SK-N-SH (cell line): ENCODE measurements at regions not wholly inside any gene's neighbourhood (a gene's known extent, or its start where the extent isn't known, plus 50 kb on each side); places are given as distances from the start of the nearest gene placed in this dataset.

Experiments
- CTCF ChIA-PET: fragments of 300-600, 350-600 bp; formaldehyde crosslinking; extraction: SDS; loops from one replicate; lab custom pipeline; 2021; lab: Yijun Ruan, JAX
- POLR2A ChIA-PET: fragments of 350-600 bp; sonication (Branson Sonifier 250); formaldehyde crosslinking; extraction: SDS; loops from one replicate; lab custom pipeline; 2020; ENCODE audit warnings: antibody characterized with exemption, inconsistent platforms; lab: Yijun Ruan, JAX
- DNase-seq: peaks from one replicate; pipeline ENCODE4 v3.0.0; 2012
- H2AFZ ChIP-seq: fragments of 200-600 bp; sonication (generic); 2 replicates; pipeline ENCODE4 v1.8.1; 2016; ENCODE audit warnings: antibody characterized with exemption, mild to moderate bottlenecking, low read depth
- H3F3A ChIP-seq: fragments of 200-600 bp; sonication (generic); replicated peaks from 2 replicates; pipeline ENCODE3; 2016; ENCODE audit warnings: antibody characterized with exemption, mild to moderate bottlenecking; ENCODE audit not compliant: insufficient read depth
- H3K27ac ChIP-seq, 2 experiments: fragments of 200-500 bp in 1 of 2; fragments of 200-600 bp in 1 of 2; sonication (Bioruptor generic) in 1 of 2; sonication (generic), shearing (Covaris generic) in 1 of 2; 2 replicates each; pipeline versions ENCODE4 v1.5.1 to v1.6.1; 2014 to 2016; ENCODE audit warnings: low read depth in 2 of 2, inconsistent platforms in 1 of 2, low read length in 1 of 2, mild to moderate bottlenecking in 1 of 2, mixed read lengths in 1 of 2
- H3K27me3 ChIP-seq: fragments of 200-600 bp; sonication (generic), shearing (Covaris generic); 2 replicates; pipeline ENCODE4 v1.6.1; 2016; ENCODE audit warnings: mixed run types; ENCODE audit not compliant: insufficient read depth
- H3K36me3 ChIP-seq, 2 experiments: fragments of 200-500 bp in 1 of 2; fragments of 200-600 bp in 1 of 2; sonication (Bioruptor generic) in 1 of 2; sonication (generic) in 1 of 2; replicated peaks in 1 of 2; 2 replicates each; pipeline versions ENCODE3 to v1.5.1; 2014 to 2016; ENCODE audit warnings: low read length in 1 of 2, mild to moderate bottlenecking in 1 of 2; ENCODE audit not compliant: insufficient read depth in 2 of 2, control insufficient read depth in 1 of 2
- H3K4me1 ChIP-seq, 2 experiments: fragments of 200-500 bp in 1 of 2; fragments of 200-600 bp in 1 of 2; sonication (Bioruptor generic) in 1 of 2; sonication (generic), shearing (Covaris generic) in 1 of 2; 2 replicates each; pipeline versions ENCODE4 v1.5.1 to v1.6.1; 2014 to 2016; ENCODE audit warnings: low read depth in 1 of 2, low read length in 1 of 2, mixed run types in 1 of 2; ENCODE audit not compliant: insufficient read depth in 2 of 2, control insufficient read depth in 1 of 2
- H3K4me2 ChIP-seq: fragments of 200-600 bp; sonication (generic), shearing (Covaris generic); 2 replicates; pipeline ENCODE4 v1.6.1; 2017; ENCODE audit warnings: mixed run types
- H3K4me3 ChIP-seq, 2 experiments: fragments of 200-500 bp in 1 of 2; fragments of 200-600 bp in 1 of 2; sonication (Bioruptor generic) in 1 of 2; sonication (generic), shearing (Covaris generic) in 1 of 2; 2 replicates each; pipeline versions ENCODE4 v1.5.1 to v1.8.1; 2014 to 2016; ENCODE audit warnings: low read depth in 2 of 2, inconsistent platforms in 1 of 2, low read length in 1 of 2, mild to moderate bottlenecking in 1 of 2, mixed read lengths in 1 of 2, moderate library complexity in 1 of 2
- H3K79me2 ChIP-seq: fragments of 200-600 bp; sonication (generic); 2 replicates; pipeline ENCODE4 v1.8.1; 2017; ENCODE audit warnings: mild to moderate bottlenecking; ENCODE audit not compliant: insufficient read depth
- H3K9ac ChIP-seq: fragments of 200-600 bp; sonication (generic); 2 replicates; pipeline ENCODE4 v1.6.1; 2017; ENCODE audit warnings: mixed run types
- H3K9me2 ChIP-seq: fragments of 200-600 bp; sonication (generic); 2 replicates; pipeline ENCODE4 v1.6.1; 2017; ENCODE audit warnings: mixed run types
- H3K9me3 ChIP-seq: fragments of 200-600 bp; sonication (generic); 2 replicates; pipeline ENCODE4 v1.6.1; 2017; ENCODE audit warnings: mixed run types, mild to moderate bottlenecking, moderate library complexity
- H4K20me1 ChIP-seq: fragments of 200-600 bp; sonication (generic); 2 replicates; pipeline ENCODE4 v1.6.1; 2017; ENCODE audit warnings: mild to moderate bottlenecking, mixed run types; ENCODE audit not compliant: insufficient read depth
- CHD2 ChIP-seq: fragments of 150-350 bp; IDR thresholded peaks from 2 replicates; pipeline ENCODE4 v1.6.1; 2018; ENCODE audit warnings: low read length; ENCODE audit not compliant: partially characterized antibody
- CTCF ChIP-seq: fragments of 200-600 bp; sonication (generic); IDR thresholded peaks from 2 replicates; pipeline ENCODE4 v1.6.1; 2017; ENCODE audit warnings: antibody characterized with exemption, mild to moderate bottlenecking, moderate library complexity
- ELF1 ChIP-seq: IDR thresholded peaks from 2 replicates; pipeline ENCODE4 v1.4.0; 2012
- FOSL2 ChIP-seq: IDR thresholded peaks from 2 replicates; pipeline ENCODE4 v1.4.0; 2012; ENCODE audit warnings: low read depth, mild to moderate bottlenecking, moderate library complexity, borderline replicate concordance
- FOXJ3 ChIP-seq: sonication (generic); formaldehyde crosslinking; IDR thresholded peaks from 2 replicates; pipeline ENCODE4 v1.5.1; 2020; ENCODE audit warnings: mild to moderate bottlenecking, missing genetic modification reagents
- GATA2 ChIP-seq: sonication (generic); formaldehyde crosslinking; IDR thresholded peaks from 2 replicates; pipeline ENCODE4 v1.5.0; 2020; ENCODE audit warnings: mild to moderate bottlenecking, missing genetic modification reagents
- JUND ChIP-seq: IDR thresholded peaks from 2 replicates; pipeline ENCODE4 v1.4.0; 2012
- MAX ChIP-seq: IDR thresholded peaks from 2 replicates; pipeline ENCODE4 v1.4.0; 2012; ENCODE audit warnings: low read depth
- MXI1 ChIP-seq: IDR thresholded peaks from 2 replicates; pipeline ENCODE4 v1.6.1; 2012; ENCODE audit warnings: mild to moderate bottlenecking, low read depth, low read length, improper control_type of control experiment
- NFIC ChIP-seq: IDR thresholded peaks from 2 replicates; pipeline ENCODE4 v1.4.0; 2012; ENCODE audit warnings: borderline replicate concordance
- NRF1 ChIP-seq: IDR thresholded peaks from 2 replicates; pipeline ENCODE4 v1.6.1; 2012; ENCODE audit warnings: low read depth, mild to moderate bottlenecking, low read length
- POLR2AphosphoS5 ChIP-seq: IDR thresholded peaks from 2 replicates; pipeline ENCODE4 v1.6.1; 2012; ENCODE audit warnings: low read depth, low read length
- RAD21 ChIP-seq: IDR thresholded peaks from 2 replicates; pipeline ENCODE4 v1.6.1; 2012; ENCODE audit warnings: mild to moderate bottlenecking, low read length
- RCOR1 ChIP-seq: fragments of 150-350 bp; IDR thresholded peaks from 2 replicates; pipeline ENCODE4 v1.6.1; 2017; ENCODE audit warnings: antibody characterized with exemption, low read length
- REST ChIP-seq: IDR thresholded peaks from 2 replicates; pipeline ENCODE4 v1.6.1; 2012; ENCODE audit warnings: mild to moderate bottlenecking, low read depth, low read length, moderate library complexity
- RFX5 ChIP-seq: IDR thresholded peaks from 2 replicates; pipeline ENCODE4 v1.6.1; 2012; ENCODE audit warnings: mild to moderate bottlenecking, improper control_type of control experiment, low read length
- RXRA ChIP-seq: IDR thresholded peaks from 2 replicates; pipeline ENCODE4 v1.4.0; 2012; ENCODE audit warnings: low read depth, mild to moderate bottlenecking, borderline replicate concordance
- TAF1 ChIP-seq: IDR thresholded peaks from 2 replicates; pipeline ENCODE4 v1.6.1; 2012; ENCODE audit warnings: low read depth, mild to moderate bottlenecking, low read length, moderate library complexity, borderline replicate concordance
- USF1 ChIP-seq: IDR thresholded peaks from 2 replicates; pipeline ENCODE4 v1.4.0; 2012; ENCODE audit warnings: low read depth, borderline replicate concordance
- YY1 ChIP-seq: IDR thresholded peaks from 2 replicates; pipeline ENCODE4 v1.4.0; 2012; ENCODE audit warnings: low read depth, mild to moderate bottlenecking
- WGBS: methylation state at CpG from one replicate; pipeline ENCODE4 v1.1.6; 2017; ENCODE audit warnings: low lambda C conversion rate; 5-methylcytosine and 5-hydroxymethylcytosine counted together

GRCh38 chr1:91161166-91161565 is 139.3 kb upstream of the ZNF644 start:
- POLR2A ChIA-PET: no interaction called here
- WGBS: 89% methylated on average over 7 of the region's 9 CpGs

More at GRCh38 chr1:91161166-91161565, 139.3 kb upstream of the ZNF644 start:
- no peaks in the 10 kb centered on the region for H3K9me2 ChIP-seq
- no peaks in the 10 kb centered on the region for H3K36me3 ChIP-seq
- no peaks in the 10 kb centered on the region for H3K4me1 ChIP-seq
- H3K4me3 ChIP-seq: no peak overlapping the region
- no peaks in the 10 kb centered on the region for H3F3A ChIP-seq
- no peak overlapping the region for H3K4me2 ChIP-seq
- H3K27me3 ChIP-seq: no peaks in the 10 kb centered on the region; the same call in 1 of the 2 replicates
- CTCF ChIA-PET: no interaction called here
- no peaks in the 10 kb centered on the region for H4K20me1 ChIP-seq
- TF ChIP-seq TAF1 (no peak), ELF1 (no peak), MXI1 (no peak), JUND (no peak), FOXJ3 (CRISPR knock-in tag) (no peak), RFX5 (no peak), NFIC (no peak), REST (no peak), RXRA (no peak), RAD21 (no peak), USF1 (no peak), MAX (no peak), RCOR1 (no peak), POLR2AphosphoS5 (no peak), CTCF (no peak), FOSL2 (no peak), YY1 (no peak), GATA2 (CRISPR knock-in tag) (no peak), CHD2 (no peak), NRF1 (no peak)
- H3K79me2 ChIP-seq: no peaks in the 10 kb centered on the region
- no peak overlapping the region for H3K9ac ChIP-seq
- DNase-seq: no peak
- no peak overlapping the region for H3K27ac ChIP-seq
- no peak overlapping the region for H2AFZ ChIP-seq
- H3K9me3 ChIP-seq: no peaks in the 10 kb centered on the region
